ENCODE measurements at regions not wholly inside any gene's neighbourhood (a gene's known extent, or its start where the extent isn't known, plus 50 kb on each side); places are given as distances from the start of the nearest gene placed in this dataset.

DNA sequence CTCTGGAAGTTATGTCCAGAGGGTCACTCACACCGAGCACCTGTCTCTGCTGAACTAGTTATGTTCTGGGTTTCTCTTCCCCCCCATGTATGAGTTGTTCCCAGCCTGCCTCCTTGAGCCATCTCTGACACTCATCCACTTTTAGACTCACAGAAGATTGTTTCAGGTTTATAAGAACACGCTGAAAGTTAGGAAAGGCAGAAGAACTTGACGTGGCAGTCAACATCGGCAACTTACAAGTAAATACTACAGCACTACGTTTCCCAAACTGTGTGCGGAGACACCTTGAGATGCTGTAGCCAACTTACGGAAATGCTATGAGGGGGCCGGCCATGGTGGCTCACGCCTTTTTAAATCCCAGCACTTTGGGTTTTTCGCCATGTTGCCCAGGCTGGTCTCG is 318.0 kb downstream of the ZNF621 start:
- DNase-seq (ENCODE audit: low spot score), result no peak
- intact Hi-C loops (cut with DNase I), result no loop called here

- intact Hi-C loops (cut with DNase I), result no loop called here
- no peak for DNase-seq (ENCODE audit: low spot score)
Observed at GRCh38 chr3:40843208-40843624, 318.5 kb downstream of the ZNF621 start.

DNA sequence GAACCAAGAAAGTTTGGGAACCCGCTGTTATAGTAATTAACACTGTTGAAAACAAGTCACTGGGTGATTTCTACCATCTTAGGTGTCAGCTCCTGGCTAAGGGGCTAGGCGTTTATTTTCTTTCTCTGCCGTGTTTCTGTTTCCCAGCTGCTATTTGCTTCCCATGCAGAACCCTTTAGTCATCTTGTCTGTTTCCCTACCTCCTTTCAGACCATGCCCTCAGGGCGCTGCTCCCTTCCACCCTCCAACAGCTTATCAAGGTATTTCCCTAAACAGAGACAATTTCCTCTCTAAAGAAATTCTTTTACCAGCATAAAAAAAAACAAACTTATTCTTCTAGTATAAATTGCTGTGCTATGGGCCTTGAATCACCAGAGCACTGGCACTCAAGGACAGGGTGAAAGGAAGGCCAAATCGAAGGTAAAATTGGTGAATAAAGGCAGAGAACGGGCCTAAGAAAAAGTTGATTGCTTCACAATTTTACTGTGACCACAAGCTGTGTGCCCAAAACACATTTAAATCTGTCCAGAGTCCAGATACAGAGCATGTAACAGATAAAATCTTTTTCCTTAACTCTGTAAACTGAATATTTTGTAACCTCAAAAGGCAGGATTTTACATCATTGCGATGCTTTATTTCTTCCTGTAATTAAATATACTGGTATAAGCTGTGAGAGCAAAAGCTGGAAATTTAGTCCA is 319.2 kb downstream of the ZNF621 start:
- DNase-seq (ENCODE audit: low spot score), result no peak
- intact Hi-C loops (cut with DNase I), result no loop called here

GRCh38 chr3:40844896-40845295 is 320.1 kb downstream of the ZNF621 start:
- DNase-seq (ENCODE audit: low spot score), result no peak
- intact Hi-C loops (cut with DNase I), result no loop called here

GRCh38 chr3:40845447-40845846 is 320.7 kb downstream of the ZNF621 start:
- intact Hi-C loops (cut with DNase I), result no loop called here
- no peak for DNase-seq (ENCODE audit: low spot score)

GRCh38 chr3:40845916-40846315 is 321.2 kb downstream of the ZNF621 start:
- intact Hi-C loops (cut with DNase I), result no loop called here
- DNase-seq (ENCODE audit: low spot score), result no peak

- no peak for DNase-seq (ENCODE audit: low spot score)
Observed at GRCh38 chr3:40846451-40846850, 321.7 kb downstream of the ZNF621 start.

GRCh38 chr3:40847551-40847992 is 322.8 kb downstream of the ZNF621 start:
- no peak for DNase-seq (ENCODE audit: low spot score)
- intact Hi-C loops (cut with DNase I), result no loop called here

More at GRCh38 chr3:40846451-40846850, 321.7 kb downstream of the ZNF621 start:
- intact Hi-C loops (cut with DNase I), result no loop called here

DNA sequence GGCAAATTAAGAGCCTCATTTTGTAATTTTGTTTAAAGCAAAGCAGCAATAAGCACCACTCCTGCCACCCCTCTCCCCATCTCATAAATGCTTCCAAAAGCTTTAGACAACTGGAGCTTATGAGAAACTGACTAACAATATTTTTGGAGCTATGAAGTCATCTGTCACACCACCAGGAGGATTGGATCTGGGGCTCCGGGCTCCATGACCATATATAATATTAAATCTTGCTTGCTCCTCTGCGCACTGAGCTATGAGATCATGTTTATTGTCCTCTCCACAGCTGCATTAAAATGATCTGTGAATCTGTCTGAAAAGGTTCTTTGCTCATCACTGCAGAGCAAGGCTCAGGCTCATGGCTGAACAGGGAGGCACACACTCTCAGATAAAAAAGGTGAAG is 323.7 kb downstream of the ZNF621 start:
- intact Hi-C loops (cut with DNase I), result no loop called here

DNA sequence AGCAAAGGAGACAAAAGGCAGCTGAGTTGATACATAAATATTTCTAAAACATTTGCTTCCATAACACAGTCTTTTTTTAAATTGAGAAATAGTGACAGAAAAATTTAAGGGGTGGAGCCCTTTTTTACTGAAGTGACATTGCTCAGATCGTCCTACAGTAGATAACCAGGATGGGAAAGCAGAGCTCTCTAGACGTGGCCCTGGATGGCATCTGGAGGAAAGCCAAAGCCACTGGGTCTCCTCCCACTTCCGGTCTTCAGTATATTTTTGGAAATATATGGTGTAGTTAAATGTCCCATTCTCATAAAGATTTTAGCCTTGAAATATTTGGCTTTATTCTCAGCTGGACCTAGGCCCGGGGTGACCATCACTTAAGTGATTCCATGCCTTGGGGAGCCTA is 326.1 kb downstream of the ZNF621 start:
- no peak for DNase-seq (ENCODE audit: low spot score)
- intact Hi-C loops (cut with DNase I), result no loop called here

More for the DNA sequence above, 323.7 kb downstream of the ZNF621 start:
- no peak for DNase-seq (ENCODE audit: low spot score)

DNA sequence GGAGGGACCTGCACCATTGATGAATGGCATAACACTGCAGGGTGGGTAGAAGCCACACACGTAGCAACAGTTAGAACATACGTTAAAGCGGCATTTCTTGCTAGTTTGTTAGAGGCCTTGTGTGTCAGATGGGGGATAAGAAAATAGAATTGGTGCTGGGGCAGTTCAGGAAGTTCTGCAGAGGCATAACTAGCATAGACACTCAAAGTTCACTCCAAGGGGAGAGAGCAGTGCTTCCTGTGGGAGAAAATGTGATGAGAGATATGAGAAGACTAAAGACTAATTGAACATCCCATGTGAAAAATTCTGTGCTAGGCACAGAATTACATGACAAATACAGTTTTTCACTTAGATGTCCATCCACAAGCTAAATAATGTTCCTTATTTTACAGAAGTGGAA is 327.1 kb downstream of the ZNF621 start:
- intact Hi-C loops (cut with DNase I), result no loop called here

GRCh38 chr3:40852712-40853111 is 328.0 kb downstream of the ZNF621 start:
- intact Hi-C loops (cut with DNase I), result no loop called here
- no peak for DNase-seq (ENCODE audit: low spot score)

More for the DNA sequence above, 327.1 kb downstream of the ZNF621 start:
- DNase-seq (ENCODE audit: low spot score), result no peak

DNA sequence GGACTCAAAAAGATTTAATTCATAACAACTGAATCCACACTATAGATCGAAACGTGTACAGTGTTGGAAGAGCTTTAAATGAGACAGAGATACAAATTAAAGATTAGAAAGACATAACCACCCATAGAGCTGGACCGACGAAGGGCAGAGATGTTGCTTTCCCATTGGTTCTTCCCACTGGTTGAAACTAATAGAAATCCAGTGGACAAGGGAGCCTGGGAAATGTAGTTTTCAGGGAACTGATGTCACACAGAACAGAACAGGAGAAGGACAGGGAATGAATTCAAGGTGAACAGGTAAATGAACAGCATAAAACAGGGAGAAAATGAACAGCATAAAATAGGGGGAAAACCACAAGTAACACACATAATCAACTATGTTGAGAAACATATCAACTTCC is 328.7 kb downstream of the ZNF621 start:
- no peak for DNase-seq (ENCODE audit: low spot score)
- intact Hi-C loops (cut with DNase I), result no loop called here

DNA sequence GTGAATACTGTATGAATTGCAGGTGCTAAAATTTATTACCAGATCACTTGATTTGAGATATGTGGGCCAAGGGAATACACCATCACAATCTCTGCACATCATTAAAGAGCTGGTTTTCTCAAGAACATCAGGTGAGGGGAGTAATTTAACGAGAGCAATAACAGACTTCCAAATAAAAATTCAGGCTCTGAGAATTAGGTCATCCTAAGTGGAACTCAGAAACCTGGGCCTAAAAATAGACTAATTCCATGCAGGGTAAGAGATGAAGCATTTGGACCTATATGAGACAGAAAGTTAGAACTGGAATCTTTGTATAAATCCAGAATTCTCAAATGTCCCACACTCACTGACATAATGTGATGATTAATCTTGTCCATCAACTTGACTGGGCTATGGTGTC is 331.1 kb downstream of the ZNF621 start:
- no peak for DNase-seq (ENCODE audit: low spot score)

GRCh38 chr3:40858364-40859115 is 333.8 kb downstream of the ZNF621 start:
- no peak for DNase-seq (ENCODE audit: low spot score)
- intact Hi-C loops (cut with DNase I), result no loop called here

More for the DNA sequence above, 331.1 kb downstream of the ZNF621 start:
- intact Hi-C loops (cut with DNase I), result no loop called here

- intact Hi-C loops (cut with DNase I), result no loop called here
- no peak for DNase-seq (ENCODE audit: low spot score)
Observed at GRCh38 chr3:40862946-40863345, 336.4 kb upstream of the CTNNB1 start.

DNA sequence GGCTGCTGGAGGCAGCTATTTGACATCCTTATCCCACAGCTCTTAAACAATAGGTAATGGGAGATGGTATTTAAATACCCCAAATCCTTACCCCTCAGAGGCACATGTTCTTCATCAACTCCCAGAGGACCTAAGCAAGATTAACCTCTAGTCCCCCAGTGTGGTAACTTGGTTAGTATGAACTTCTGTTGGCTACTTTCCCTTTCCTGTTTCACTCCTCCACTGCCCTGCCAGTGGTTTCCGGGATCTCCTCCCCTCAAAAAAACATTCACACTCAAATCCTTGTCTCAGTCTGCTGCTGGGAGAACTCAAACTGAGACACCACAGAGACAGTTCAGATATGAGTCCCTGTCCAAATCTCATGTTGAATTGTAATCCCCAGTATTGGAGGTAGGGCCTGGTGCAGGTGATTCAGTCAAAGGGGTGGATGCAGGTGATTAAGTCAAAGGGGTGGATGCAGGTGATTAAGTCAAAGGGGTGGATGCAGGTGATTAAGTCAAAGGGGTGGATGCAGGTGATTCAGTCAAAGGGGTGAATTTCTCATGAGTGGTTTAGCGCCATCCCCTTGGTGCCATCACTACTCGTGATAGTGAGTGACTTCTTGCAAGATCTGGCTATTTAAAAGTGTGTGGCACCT is 335.0 kb upstream of the CTNNB1 start:
- intact Hi-C loops (cut with DNase I), result no loop called here

DNA sequence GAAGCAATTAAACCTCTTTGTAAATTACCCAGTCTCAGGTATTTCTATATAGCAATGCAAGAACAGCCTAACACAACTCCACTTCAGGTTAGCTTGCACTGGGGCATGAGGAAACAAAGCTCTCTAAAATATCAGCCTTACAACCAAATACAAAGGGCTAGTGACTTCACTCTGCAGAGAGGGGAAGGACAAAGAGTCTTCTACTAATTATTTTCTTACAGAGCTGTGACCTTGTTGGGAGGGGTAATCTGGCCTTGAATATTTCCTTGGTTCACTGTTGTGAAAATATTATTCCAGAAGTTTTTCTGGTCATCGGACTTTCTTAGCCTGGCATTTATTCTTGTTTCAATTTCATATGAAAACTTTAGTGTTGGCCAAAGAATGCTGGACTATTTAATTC is 334.4 kb upstream of the CTNNB1 start:
- no peak for DNase-seq (ENCODE audit: low spot score)
- intact Hi-C loops (cut with DNase I), result no loop called here

More for the DNA sequence above, 335.0 kb upstream of the CTNNB1 start:
- no peak for DNase-seq (ENCODE audit: low spot score)

DNA sequence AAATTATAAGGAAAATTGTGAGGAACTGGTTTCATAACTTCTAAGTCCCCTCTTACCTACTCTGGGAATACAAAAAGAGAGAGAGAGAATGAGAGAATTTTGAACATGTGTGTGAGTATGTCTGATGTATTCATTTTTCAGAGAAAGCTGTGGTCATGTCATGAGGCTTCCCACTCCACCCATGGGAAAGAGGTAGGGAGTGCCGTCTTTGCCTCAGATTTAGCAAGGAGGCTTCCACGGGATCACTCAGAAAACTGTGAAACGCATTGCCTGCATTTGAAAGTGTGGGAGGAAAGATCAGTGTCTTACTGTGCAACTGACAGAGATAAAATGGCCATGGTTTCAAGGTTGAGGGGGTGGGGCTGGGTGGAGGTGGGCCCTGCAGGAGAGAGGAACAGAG is 331.5 kb upstream of the CTNNB1 start:
- no peak for DNase-seq (ENCODE audit: low spot score)
- intact Hi-C loops (cut with DNase I), result no loop called here

DNA sequence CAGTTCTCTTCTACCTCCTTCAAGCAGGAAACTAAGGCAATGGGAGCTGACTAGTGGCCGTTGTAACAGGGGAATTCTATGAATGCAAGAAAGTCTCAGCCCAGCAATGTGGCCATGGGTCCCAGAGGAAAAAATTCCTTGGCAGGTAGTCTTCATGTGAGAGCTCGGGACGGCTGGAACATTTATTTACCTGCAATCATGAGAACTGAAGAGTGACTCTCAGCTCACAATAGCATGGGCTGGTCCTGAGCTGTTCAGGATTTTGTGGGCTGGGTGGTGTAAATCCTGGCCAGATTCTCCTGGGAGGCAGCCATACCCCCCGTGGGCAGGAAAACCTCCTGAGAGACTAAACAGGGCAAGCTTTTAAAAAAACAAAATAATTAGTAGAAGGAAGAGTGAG is 330.3 kb upstream of the CTNNB1 start:
- no peak for DNase-seq (ENCODE audit: low spot score)
- intact Hi-C loops (cut with DNase I), result no loop called here
